Gastrocnemius medialis (tissue), 4 donors: ENCODE measurements at regions not wholly inside any gene's neighbourhood (a gene's known extent, or its start where the extent isn't known, plus 50 kb on each side); places are given as distances from the start of the nearest gene placed in this dataset.

ENCODE experiments used
- POLR2A ChIP-seq, 2 donors: fragments of 450-650 bp; IDR thresholded peaks; one replicate each; pipeline ENCODE4 v1.6.1; 2017; ENCODE audit warnings: antibody characterized with exemption in 2 of 2, mild to moderate bottlenecking in 2 of 2, moderate library complexity in 2 of 2
- TF ChIP-seq, protein P1 (sequence below), 5 experiments: fragments of 450-650 bp in 3 of 5; fragments of 200-600 bp in 2 of 5; sonication (generic) in 2 of 5; IDR thresholded peaks in 4 of 5; conservative IDR thresholded peaks in 1 of 5; 1 replicate in 4 of 5; 2 replicates in 1 of 5; pipeline ENCODE4 v1.5.1; 2016 to 2019; ENCODE audit warnings: antibody characterized with exemption in 5 of 5, mild to moderate bottlenecking in 3 of 5, moderate library complexity in 3 of 5

DNA sequence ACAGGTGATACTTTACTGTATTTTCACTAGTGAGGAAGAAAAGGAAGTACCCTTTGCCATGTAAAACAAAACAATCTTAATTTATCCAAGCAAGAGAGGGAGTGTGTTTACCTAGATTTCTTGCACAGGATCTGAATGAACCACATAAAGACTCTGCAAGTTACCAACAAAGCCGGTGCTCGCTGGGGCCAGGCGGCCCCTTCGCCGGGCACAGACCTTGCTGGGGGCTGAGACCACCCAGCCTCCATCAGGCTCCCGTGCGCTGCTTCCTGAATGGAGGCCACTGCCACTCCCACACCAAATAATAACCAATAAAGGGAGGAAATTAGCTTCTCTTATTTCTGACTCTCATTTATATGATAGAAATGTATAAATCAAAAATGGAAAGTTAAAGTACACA, 625.0 kb upstream of the ADARB2 start:
- TF ChIP-seq, protein P1, sequence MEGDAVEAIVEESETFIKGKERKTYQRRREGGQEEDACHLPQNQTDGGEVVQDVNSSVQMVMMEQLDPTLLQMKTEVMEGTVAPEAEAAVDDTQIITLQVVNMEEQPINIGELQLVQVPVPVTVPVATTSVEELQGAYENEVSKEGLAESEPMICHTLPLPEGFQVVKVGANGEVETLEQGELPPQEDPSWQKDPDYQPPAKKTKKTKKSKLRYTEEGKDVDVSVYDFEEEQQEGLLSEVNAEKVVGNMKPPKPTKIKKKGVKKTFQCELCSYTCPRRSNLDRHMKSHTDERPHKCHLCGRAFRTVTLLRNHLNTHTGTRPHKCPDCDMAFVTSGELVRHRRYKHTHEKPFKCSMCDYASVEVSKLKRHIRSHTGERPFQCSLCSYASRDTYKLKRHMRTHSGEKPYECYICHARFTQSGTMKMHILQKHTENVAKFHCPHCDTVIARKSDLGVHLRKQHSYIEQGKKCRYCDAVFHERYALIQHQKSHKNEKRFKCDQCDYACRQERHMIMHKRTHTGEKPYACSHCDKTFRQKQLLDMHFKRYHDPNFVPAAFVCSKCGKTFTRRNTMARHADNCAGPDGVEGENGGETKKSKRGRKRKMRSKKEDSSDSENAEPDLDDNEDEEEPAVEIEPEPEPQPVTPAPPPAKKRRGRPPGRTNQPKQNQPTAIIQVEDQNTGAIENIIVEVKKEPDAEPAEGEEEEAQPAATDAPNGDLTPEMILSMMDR (IDR thresholded peaks at IDR 0.05 in 4 of 5, conservative IDR thresholded peaks at IDR 0.05 in 1 of 5) = no peak
- no peak for TF ChIP-seq POLR2A (IDR thresholded peaks at IDR 0.05)
